Stomach (tissue), 4 donors: ENCODE measurements at regions not wholly inside any gene's neighbourhood (a gene's known extent, or its start where the extent isn't known, plus 50 kb on each side); places are given as distances from the start of the nearest gene placed in this dataset.

ENCODE experiments used
- CTCF ChIP-seq, 7 experiments: fragments of 450-650 bp in 4 of 7; fragments of 200-600 bp in 3 of 7; sonication (generic) in 3 of 7; IDR thresholded peaks; one replicate each; pipeline ENCODE4 v1.5.1; 2016 to 2019; ENCODE audit warnings: antibody characterized with exemption in 7 of 7, control low read depth in 2 of 7, mild to moderate bottlenecking in 1 of 7
- EP300 ChIP-seq: sonication (generic); formaldehyde crosslinking; IDR thresholded peaks from one replicate; pipeline ENCODE4 v1.6.1; 2017; ENCODE audit warnings: antibody characterized with exemption
- POLR2A ChIP-seq, 4 donors: fragments of 450-650 bp; IDR thresholded peaks; one replicate each; pipeline ENCODE4 v1.6.1; 2016; ENCODE audit warnings: antibody characterized with exemption in 4 of 4, control low read depth in 2 of 4, mild to moderate bottlenecking in 1 of 4, moderate library complexity in 1 of 4
- POLR2AphosphoS5 ChIP-seq, 3 donors: sonication (generic); formaldehyde crosslinking; IDR thresholded peaks; one replicate each; pipeline ENCODE4 v1.6.1; 2016; ENCODE audit warnings: antibody characterized with exemption in 3 of 3

- no peak for TF ChIP-seq CTCF (IDR thresholded peaks at IDR 0.05)
- no peak for TF ChIP-seq EP300
- no peak for TF ChIP-seq POLR2AphosphoS5 (IDR thresholded peaks at IDR 0.05)
- no peak for TF ChIP-seq POLR2A (IDR thresholded peaks at IDR 0.05)
Observed at GRCh38 chr10:2529945-2530344, 537.4 kb upstream of the PFKP start.
